OCI-LY1 (cell line): ENCODE measurements at regions not wholly inside any gene's neighbourhood (a gene's known extent, or its start where the extent isn't known, plus 50 kb on each side); places are given as distances from the start of the nearest gene placed in this dataset.

Experiments used
- CTCF ChIP-seq: fragments of 200-600 bp; sonication (generic), shearing (Covaris generic); IDR thresholded peaks from 2 replicates; pipeline ENCODE4 v1.5.1; 2017; ENCODE audit warnings: mild to moderate bottlenecking, antibody characterized with exemption, low read length, moderate library complexity, mixed read lengths
- EZH2 ChIP-seq: fragments of 200-600 bp; sonication (generic), shearing (Covaris generic); IDR thresholded peaks from 2 replicates; pipeline ENCODE4 v1.8.0; 2017; ENCODE audit warnings: borderline replicate concordance, mixed run types, mild to moderate bottlenecking, antibody characterized with exemption, low read length, moderate library complexity, mixed read lengths

- TF ChIP-seq EZH2 (no peak), CTCF (no peak)
These were observed 398.4 kb downstream of the PRDM2 start for GRCh38 chr1:14098294-14098913.
